GM12891 (cell line): ENCODE measurements at regions not wholly inside any gene's neighbourhood (a gene's known extent, or its start where the extent isn't known, plus 50 kb on each side); places are given as distances from the start of the nearest gene placed in this dataset.

ENCODE experiments used
- POLR2A ChIP-seq: IDR thresholded peaks from 2 replicates; pipeline ENCODE4 v1.6.1; 2011; ENCODE audit warnings: low read depth, low read length, control low read depth
- POLR2AphosphoS5 ChIP-seq: IDR thresholded peaks from 2 replicates; pipeline ENCODE4 v1.6.1; 2011; ENCODE audit warnings: low read depth, low read length, control low read depth
- POU2F2 ChIP-seq: IDR thresholded peaks from 2 replicates; pipeline ENCODE4 v1.6.1; 2011; ENCODE audit warnings: low read depth, mild to moderate bottlenecking, control low read depth, low read length, moderate library complexity
- TAF1 ChIP-seq: IDR thresholded peaks from 2 replicates; pipeline ENCODE4 v1.6.1; 2011; ENCODE audit warnings: low read depth, low read length, control low read depth

GRCh38 chr6:144746902-144747469 is 461.9 kb downstream of the UTRN start:
- TF ChIP-seq POLR2A: no peak
- TF ChIP-seq POLR2AphosphoS5: no peak
- no peak for TF ChIP-seq TAF1
- no peak for TF ChIP-seq POU2F2
